ENCODE measurements at regions not wholly inside any gene's neighbourhood (a gene's known extent, or its start where the extent isn't known, plus 50 kb on each side); places are given as distances from the start of the nearest gene placed in this dataset.

GRCh38 chr2:64760128-64760527 is 106.4 kb upstream of the SERTAD2 start:
- no peak overlapping the region for H3K4me3 ChIP-seq (ENCODE audit: low read depth, low read length)
- TF ChIP-seq CTCF (IDR thresholded peaks at IDR 0.05; ENCODE audit: low read depth, low read length), result no peak
- no peaks in the 10 kb centered on the region for H3K27me3 ChIP-seq (ENCODE audit: insufficient read depth, low read depth, severe bottlenecking)
- H3K36me3 ChIP-seq, result no peaks in the 10 kb centered on the region
- no peaks in the 10 kb centered on the region for H3K9me3 ChIP-seq (ENCODE audit: severe bottlenecking)
- no peak for DNase-seq
- no peak overlapping the region for H3K27ac ChIP-seq

GRCh38 chr2:64762301-64762997 is 108.7 kb upstream of the SERTAD2 start:
- DNase-seq, result no peak
- H3K27me3 ChIP-seq (ENCODE audit: insufficient read depth, low read depth, severe bottlenecking), result no peaks in the 10 kb centered on the region
- no peak for TF ChIP-seq CTCF (IDR thresholded peaks at IDR 0.05; ENCODE audit: low read depth, low read length)
- no peak overlapping the region for H3K4me3 ChIP-seq (ENCODE audit: low read depth, low read length)
- no peaks in the 10 kb centered on the region for H3K36me3 ChIP-seq
- no peaks in the 10 kb centered on the region for H3K9me3 ChIP-seq (ENCODE audit: severe bottlenecking)
- no peak overlapping the region for H3K27ac ChIP-seq

- Histone ChIP-seq H3K4me3 (ENCODE audit: low read depth, low read length) (no peak overlapping the region), H3K9me3 (ENCODE audit: severe bottlenecking) (no peaks in the 10 kb centered on the region), H3K27me3 (ENCODE audit: insufficient read depth, low read depth, severe bottlenecking) (no peaks in the 10 kb centered on the region), H3K27ac (no peak overlapping the region), H3K36me3 (no peaks in the 10 kb centered on the region)
- DNase-seq, result no peak
- TF ChIP-seq CTCF (IDR thresholded peaks at IDR 0.05; ENCODE audit: low read depth, low read length), result no peak
Measured at GRCh38 chr2:64763126-64763525, 109.4 kb upstream of the SERTAD2 start.

GRCh38 chr2:64765160-64765805 is 111.6 kb upstream of the SERTAD2 start:
- Histone ChIP-seq H3K4me3 (ENCODE audit: low read depth, low read length) (no peak overlapping the region), H3K27me3 (ENCODE audit: insufficient read depth, low read depth, severe bottlenecking) (no peaks in the 10 kb centered on the region), H3K27ac (no peak overlapping the region), H3K9me3 (ENCODE audit: severe bottlenecking) (no peaks in the 10 kb centered on the region), H3K36me3 (no peaks in the 10 kb centered on the region)
- TF ChIP-seq CTCF (IDR thresholded peaks at IDR 0.05; ENCODE audit: low read depth, low read length), result no peak
- DNase-seq, result no peak

- no peaks in the 10 kb centered on the region for H3K9me3 ChIP-seq (ENCODE audit: severe bottlenecking)
- no peaks in the 10 kb centered on the region for H3K36me3 ChIP-seq
- peak overlapping the region; percentile 86 for H3K4me3 ChIP-seq (ENCODE audit: low read depth, low read length)
- DNase-seq, result no peak
- no peak for TF ChIP-seq CTCF (IDR thresholded peaks at IDR 0.05; ENCODE audit: low read depth, low read length)
- no peaks in the 10 kb centered on the region for H3K27me3 ChIP-seq (ENCODE audit: insufficient read depth, low read depth, severe bottlenecking)
- peak overlapping the region; percentile 87 for H3K27ac ChIP-seq
Measured at GRCh38 chr2:64766841-64767669, 113.3 kb upstream of the SERTAD2 start.

All from WERI-Rb-1 (cell line).